Panc1 (cell line): ENCODE measurements at regions not wholly inside any gene's neighbourhood (a gene's known extent, or its start where the extent isn't known, plus 50 kb on each side); places are given as distances from the start of the nearest gene placed in this dataset.
"Not testable (repeated sequence)": the region's sequence is repeated elsewhere in the genome, so short reads cannot be mapped to it uniquely, and the experiment has no call there.

Experiments used
- ATAC-seq: fragments of 200-7000 bp; cut with Tn5 transposase; 2 replicates; pipeline ENCODE4 v1.9.1; 2020; ENCODE audit warnings: mild to moderate bottlenecking, moderate library complexity
- BruUV-seq: library from RNA; stranded (reverse); fragments of 400-500 nt; replicated peaks from 2 replicates; lab custom pipeline; 2021; lab: Mats Ljungman, UMichigan
- CTCF ChIA-PET: fragments of 300-600 bp; sonication (Branson Sonifier 250); formaldehyde crosslinking; loops from one replicate; lab custom pipeline; 2022; ENCODE audit warnings: antibody characterized with exemption; lab: Charles Lee
- POLR2A ChIA-PET: fragments of 300-600 bp; sonication (Branson Sonifier 250); formaldehyde crosslinking; loops from one replicate; lab custom pipeline; 2022; ENCODE audit warnings: antibody characterized with exemption; lab: Charles Lee
- DNase-seq: peaks from one replicate; pipeline ENCODE4 v3.0.0-alpha.2; 2010; ENCODE audit warnings: low read depth, low spot score
- H3K27ac ChIP-seq: 2 replicates; pipeline ENCODE4 v1.5.1; 2011; ENCODE audit warnings: mild to moderate bottlenecking, low read length, inconsistent platforms
- H3K27me3 ChIP-seq: fragments of 200-500 bp; sonication (Bioruptor generic); 2 replicates; pipeline ENCODE4 v1.6.0; 2014; ENCODE audit warnings: low read length, inconsistent platforms; ENCODE audit not compliant: control insufficient read depth, insufficient read depth
- H3K36me3 ChIP-seq: fragments of 200-500 bp; sonication (Bioruptor generic); 2 replicates; pipeline ENCODE4 v1.5.1; 2014; ENCODE audit warnings: inconsistent platforms, mild to moderate bottlenecking, low read length, moderate library complexity; ENCODE audit not compliant: control insufficient read depth, insufficient read depth
- H3K4me1 ChIP-seq: 2 replicates; pipeline ENCODE4 v1.5.1; 2011; ENCODE audit warnings: inconsistent platforms, mild to moderate bottlenecking, low read length, moderate library complexity; ENCODE audit not compliant: control insufficient read depth, insufficient read depth
- H3K4me3 ChIP-seq, 2 experiments: 2 replicates each; pipeline ENCODE4 v1.5.1; 2011 to 2012; ENCODE audit warnings: low read depth in 2 of 2, low read length in 2 of 2, mild to moderate bottlenecking in 2 of 2, inconsistent platforms in 1 of 2, moderate library complexity in 1 of 2
- H3K9me3 ChIP-seq: fragments of 200-500 bp; sonication (Bioruptor generic); 2 replicates; pipeline ENCODE4 v1.5.1; 2014; ENCODE audit warnings: low read depth, mild to moderate bottlenecking, inconsistent platforms, low read length, moderate library complexity; ENCODE audit not compliant: control insufficient read depth, insufficient read depth
- POLR2AphosphoS5 ChIP-seq: IDR thresholded peaks from 2 replicates; pipeline ENCODE4 v1.6.1; 2012; ENCODE audit warnings: mild to moderate bottlenecking, low read depth, low read length, moderate library complexity
- SIN3A ChIP-seq: IDR thresholded peaks from 2 replicates; pipeline ENCODE4 v1.6.1; 2012; ENCODE audit warnings: low read depth, mild to moderate bottlenecking, low read length, moderate library complexity, borderline replicate concordance; ENCODE audit not compliant: insufficient read depth
- TCF7L2 ChIP-seq: IDR thresholded peaks from 2 replicates; pipeline ENCODE4 v1.6.1; 2011; ENCODE audit warnings: mild to moderate bottlenecking, low read depth, low read length, inconsistent platforms
- in situ Hi-C: cut with HindIII; loops from 2 replicates; pipeline ENCODE4 v1.10.0; 2016; ENCODE audit warnings: low sequenced_read_pairs, low pct_unique_long_range_greater_than_20kb
- intact Hi-C: fragments of 100-400 bp; cut with micrococcal nuclease; formaldehyde crosslinking; loops from one replicate; pipeline ENCODE4 v1.10.0; 2022; ENCODE audit not compliant: unreplicated experiment
- TF ChIP-seq, protein P1 (sequence below): fragments of 450-650 bp; IDR thresholded peaks from 2 replicates; pipeline ENCODE4 v1.5.1; 2017; ENCODE audit warnings: mild to moderate bottlenecking
- TF ChIP-seq, protein P2 (sequence below), 2 experiments: IDR thresholded peaks; 2 replicates each; pipeline ENCODE4 v1.6.1; 2011 to 2012; ENCODE audit warnings: low read depth in 2 of 2, control low read depth in 1 of 2, low read length in 1 of 2, mild to moderate bottlenecking in 1 of 2, moderate library complexity in 1 of 2; ENCODE audit not compliant: insufficient read depth in 1 of 2

GRCh38 chr2:67904966-67905365, 157.8 kb downstream of the C1D start:
- intact Hi-C loops (no loop called here), in situ Hi-C loops (no loop called here)
- H3K9me3 ChIP-seq, result no peaks in the 10 kb centered on the region
- POLR2A ChIA-PET, result no interaction called here
- no peak overlapping the region for H3K27ac ChIP-seq
- H3K27me3 ChIP-seq, result no peaks in the 10 kb centered on the region
- CTCF ChIA-PET, result no interaction called here
- H3K4me1 ChIP-seq, result no peaks in the 10 kb centered on the region
- ATAC-seq (no peak), DNase-seq (no peak)
- H3K4me3 ChIP-seq, result no peak overlapping the region
- TF ChIP-seq SIN3A (no peak), TCF7L2 (no peak), POLR2AphosphoS5 (no peak)
- TF ChIP-seq, protein P1, sequence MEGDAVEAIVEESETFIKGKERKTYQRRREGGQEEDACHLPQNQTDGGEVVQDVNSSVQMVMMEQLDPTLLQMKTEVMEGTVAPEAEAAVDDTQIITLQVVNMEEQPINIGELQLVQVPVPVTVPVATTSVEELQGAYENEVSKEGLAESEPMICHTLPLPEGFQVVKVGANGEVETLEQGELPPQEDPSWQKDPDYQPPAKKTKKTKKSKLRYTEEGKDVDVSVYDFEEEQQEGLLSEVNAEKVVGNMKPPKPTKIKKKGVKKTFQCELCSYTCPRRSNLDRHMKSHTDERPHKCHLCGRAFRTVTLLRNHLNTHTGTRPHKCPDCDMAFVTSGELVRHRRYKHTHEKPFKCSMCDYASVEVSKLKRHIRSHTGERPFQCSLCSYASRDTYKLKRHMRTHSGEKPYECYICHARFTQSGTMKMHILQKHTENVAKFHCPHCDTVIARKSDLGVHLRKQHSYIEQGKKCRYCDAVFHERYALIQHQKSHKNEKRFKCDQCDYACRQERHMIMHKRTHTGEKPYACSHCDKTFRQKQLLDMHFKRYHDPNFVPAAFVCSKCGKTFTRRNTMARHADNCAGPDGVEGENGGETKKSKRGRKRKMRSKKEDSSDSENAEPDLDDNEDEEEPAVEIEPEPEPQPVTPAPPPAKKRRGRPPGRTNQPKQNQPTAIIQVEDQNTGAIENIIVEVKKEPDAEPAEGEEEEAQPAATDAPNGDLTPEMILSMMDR, result no peak
- TF ChIP-seq, protein P2, sequence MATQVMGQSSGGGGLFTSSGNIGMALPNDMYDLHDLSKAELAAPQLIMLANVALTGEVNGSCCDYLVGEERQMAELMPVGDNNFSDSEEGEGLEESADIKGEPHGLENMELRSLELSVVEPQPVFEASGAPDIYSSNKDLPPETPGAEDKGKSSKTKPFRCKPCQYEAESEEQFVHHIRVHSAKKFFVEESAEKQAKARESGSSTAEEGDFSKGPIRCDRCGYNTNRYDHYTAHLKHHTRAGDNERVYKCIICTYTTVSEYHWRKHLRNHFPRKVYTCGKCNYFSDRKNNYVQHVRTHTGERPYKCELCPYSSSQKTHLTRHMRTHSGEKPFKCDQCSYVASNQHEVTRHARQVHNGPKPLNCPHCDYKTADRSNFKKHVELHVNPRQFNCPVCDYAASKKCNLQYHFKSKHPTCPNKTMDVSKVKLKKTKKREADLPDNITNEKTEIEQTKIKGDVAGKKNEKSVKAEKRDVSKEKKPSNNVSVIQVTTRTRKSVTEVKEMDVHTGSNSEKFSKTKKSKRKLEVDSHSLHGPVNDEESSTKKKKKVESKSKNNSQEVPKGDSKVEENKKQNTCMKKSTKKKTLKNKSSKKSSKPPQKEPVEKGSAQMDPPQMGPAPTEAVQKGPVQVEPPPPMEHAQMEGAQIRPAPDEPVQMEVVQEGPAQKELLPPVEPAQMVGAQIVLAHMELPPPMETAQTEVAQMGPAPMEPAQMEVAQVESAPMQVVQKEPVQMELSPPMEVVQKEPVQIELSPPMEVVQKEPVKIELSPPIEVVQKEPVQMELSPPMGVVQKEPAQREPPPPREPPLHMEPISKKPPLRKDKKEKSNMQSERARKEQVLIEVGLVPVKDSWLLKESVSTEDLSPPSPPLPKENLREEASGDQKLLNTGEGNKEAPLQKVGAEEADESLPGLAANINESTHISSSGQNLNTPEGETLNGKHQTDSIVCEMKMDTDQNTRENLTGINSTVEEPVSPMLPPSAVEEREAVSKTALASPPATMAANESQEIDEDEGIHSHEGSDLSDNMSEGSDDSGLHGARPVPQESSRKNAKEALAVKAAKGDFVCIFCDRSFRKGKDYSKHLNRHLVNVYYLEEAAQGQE (IDR thresholded peaks at IDR 0.05; ENCODE audit: insufficient read depth in 1 of 2, low read depth in 2 of 2, low read length in 1 of 2), result no peak
- BruUV-seq, result no TSS peak
- H3K36me3 ChIP-seq, result no peaks in the 10 kb centered on the region

GRCh38 chr2:67906547-67906946, 156.3 kb downstream of the C1D start:
- in situ Hi-C loops, BruUV-seq, intact Hi-C loops: not testable (repeated sequence)

DNA sequence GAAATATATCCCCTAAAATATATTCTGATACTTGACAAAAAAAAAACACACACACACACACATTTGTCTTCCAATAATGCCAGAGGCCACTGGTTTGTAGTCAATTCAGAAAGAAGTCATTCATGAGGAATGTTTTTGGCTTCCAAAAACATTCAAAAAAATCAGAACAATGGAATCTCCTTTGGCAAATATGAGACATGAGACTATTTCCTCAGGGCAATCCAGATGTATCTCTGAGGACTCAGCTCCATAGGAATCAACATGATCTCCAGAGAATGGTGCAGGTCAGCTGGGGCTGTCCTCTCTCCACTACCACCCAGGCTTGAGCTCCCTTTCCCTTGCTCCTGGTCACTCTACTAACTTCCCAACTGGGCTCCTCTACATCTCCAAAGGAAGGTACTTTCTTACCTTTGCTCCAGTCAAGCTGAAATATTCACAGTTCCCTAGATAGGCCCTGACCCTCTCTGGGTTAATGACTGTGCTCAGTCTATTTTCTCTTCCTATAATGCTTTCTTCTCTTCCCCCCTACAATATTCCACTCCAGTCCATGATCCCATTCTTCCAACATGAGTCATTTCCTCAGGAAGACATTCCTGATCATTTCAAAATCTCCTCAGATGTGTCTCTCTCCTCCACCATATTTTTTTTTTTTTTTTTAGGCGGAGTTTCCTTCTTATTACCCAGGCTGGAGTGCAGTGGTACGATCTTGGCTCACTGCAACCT, 145.3 kb downstream of the C1D start:
- no peaks in the 10 kb centered on the region for H3K4me1 ChIP-seq
- no peak for DNase-seq
- no peak overlapping the region for H3K4me3 ChIP-seq
- no peaks in the 10 kb centered on the region for H3K27me3 ChIP-seq
- no peak overlapping the region for H3K27ac ChIP-seq
- ChIA-PET CTCF (no interaction called here), POLR2A (no interaction called here)
- BruUV-seq, result no TSS peak
- no peaks in the 10 kb centered on the region for H3K9me3 ChIP-seq
- H3K36me3 ChIP-seq, result no peaks in the 10 kb centered on the region
- intact Hi-C loops, result no loop called here
- ATAC-seq, result no peak
- no peak for TF ChIP-seq TCF7L2
- TF ChIP-seq, protein P1, result no peak
- no peak for TF ChIP-seq POLR2AphosphoS5
- TF ChIP-seq SIN3A, result no peak
- TF ChIP-seq, protein P2 (IDR thresholded peaks at IDR 0.05; ENCODE audit: insufficient read depth in 1 of 2, low read depth in 2 of 2, low read length in 1 of 2), result no peak
- in situ Hi-C loops, result no loop called here

More at GRCh38 chr2:67906547-67906946, 156.3 kb downstream of the C1D start:
- H3K9me3 ChIP-seq, ATAC-seq, H3K27ac ChIP-seq, CTCF ChIA-PET, DNase-seq, H3K4me3 ChIP-seq, H3K36me3 ChIP-seq, H3K27me3 ChIP-seq, H3K4me1 ChIP-seq: not testable (repeated sequence)
- POLR2A ChIA-PET, result interaction anchor here (0.9 kb wide), 1 partner anchor 9 kb away, joined by 3 read pairs; no protein-coding TSS in a partner anchor
